Osteoblast (primary cell): ENCODE measurements at regions not wholly inside any gene's neighbourhood (a gene's known extent, or its start where the extent isn't known, plus 50 kb on each side); places are given as distances from the start of the nearest gene placed in this dataset.

Experiments
- DNase-seq: peaks from one replicate; pipeline ENCODE4 v3.0.0; 2011; ENCODE audit warnings: low spot score, mixed read lengths; ENCODE audit not compliant: insufficient read length; ENCODE audit errors: missing footprints
- H2AFZ ChIP-seq: 2 replicates; pipeline ENCODE4 v1.6.0; 2011; ENCODE audit warnings: mild to moderate bottlenecking, low read length
- H3K27ac ChIP-seq: 2 replicates; pipeline ENCODE4 v1.5.1; 2011; ENCODE audit warnings: mild to moderate bottlenecking, low read depth, low read length, moderate library complexity
- H3K27me3 ChIP-seq: 2 replicates; pipeline ENCODE4 v1.6.0; 2012; ENCODE audit warnings: mild to moderate bottlenecking, control low read depth, inconsistent platforms, low read length, moderate library complexity; ENCODE audit not compliant: insufficient read depth
- H3K36me3 ChIP-seq: 2 replicates; pipeline ENCODE4 v1.5.1; 2011; ENCODE audit warnings: mild to moderate bottlenecking, low read length, control low read depth, moderate library complexity; ENCODE audit not compliant: insufficient read depth
- H3K4me1 ChIP-seq: 2 replicates; pipeline ENCODE4 v1.5.1; 2011; ENCODE audit warnings: mild to moderate bottlenecking, low read length, control low read depth, moderate library complexity; ENCODE audit not compliant: insufficient read depth
- H3K4me2 ChIP-seq: 2 replicates; pipeline ENCODE4 v1.6.0; 2011; ENCODE audit warnings: mild to moderate bottlenecking, low read length; ENCODE audit not compliant: insufficient read depth
- H3K4me3 ChIP-seq: fragments of 200-600 bp; sonication (generic); 3 replicates; pipeline ENCODE4 v1.5.1; 2012; ENCODE audit warnings: mild to moderate bottlenecking, low read length, inconsistent platforms; ENCODE audit not compliant: insufficient read depth
- H3K79me2 ChIP-seq: 2 replicates; pipeline ENCODE4 v1.6.0; 2012; ENCODE audit warnings: mild to moderate bottlenecking, low read length, control low read depth, inconsistent platforms; ENCODE audit not compliant: insufficient read depth
- H3K9me3 ChIP-seq: 2 replicates; pipeline ENCODE4 v1.5.1; 2011; ENCODE audit warnings: low read depth, low read length, control low read depth
- H4K20me1 ChIP-seq: 2 replicates; pipeline ENCODE4 v1.6.0; 2012; ENCODE audit warnings: mild to moderate bottlenecking, low read length, control low read depth; ENCODE audit not compliant: insufficient read depth
- TF ChIP-seq, protein P1 (sequence below): IDR thresholded peaks from 2 replicates; pipeline ENCODE4 v1.5.1; 2011; ENCODE audit warnings: mild to moderate bottlenecking, low read depth, low read length, moderate library complexity; ENCODE audit errors: extremely low read depth

DNA sequence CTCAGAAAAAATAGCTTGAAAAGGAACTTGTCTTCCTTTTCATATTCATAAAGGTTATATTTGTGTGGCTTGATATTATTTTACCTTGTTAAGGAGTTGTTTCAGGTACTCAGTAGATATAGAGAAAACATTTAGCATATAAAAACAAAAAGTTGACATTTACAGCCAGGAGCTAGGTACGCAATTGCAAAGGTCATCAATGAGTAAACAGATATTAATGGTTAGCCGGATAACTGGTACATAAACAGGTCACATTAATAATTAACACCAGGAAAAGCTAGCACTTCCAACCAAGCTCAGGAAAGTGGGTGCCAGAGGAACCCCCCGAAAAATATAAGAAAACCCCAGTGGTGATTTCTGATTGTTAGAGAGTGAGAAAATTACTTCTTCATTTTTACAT lies 146.6 kb upstream of the NR2F2 start:
- TF ChIP-seq, protein P1, sequence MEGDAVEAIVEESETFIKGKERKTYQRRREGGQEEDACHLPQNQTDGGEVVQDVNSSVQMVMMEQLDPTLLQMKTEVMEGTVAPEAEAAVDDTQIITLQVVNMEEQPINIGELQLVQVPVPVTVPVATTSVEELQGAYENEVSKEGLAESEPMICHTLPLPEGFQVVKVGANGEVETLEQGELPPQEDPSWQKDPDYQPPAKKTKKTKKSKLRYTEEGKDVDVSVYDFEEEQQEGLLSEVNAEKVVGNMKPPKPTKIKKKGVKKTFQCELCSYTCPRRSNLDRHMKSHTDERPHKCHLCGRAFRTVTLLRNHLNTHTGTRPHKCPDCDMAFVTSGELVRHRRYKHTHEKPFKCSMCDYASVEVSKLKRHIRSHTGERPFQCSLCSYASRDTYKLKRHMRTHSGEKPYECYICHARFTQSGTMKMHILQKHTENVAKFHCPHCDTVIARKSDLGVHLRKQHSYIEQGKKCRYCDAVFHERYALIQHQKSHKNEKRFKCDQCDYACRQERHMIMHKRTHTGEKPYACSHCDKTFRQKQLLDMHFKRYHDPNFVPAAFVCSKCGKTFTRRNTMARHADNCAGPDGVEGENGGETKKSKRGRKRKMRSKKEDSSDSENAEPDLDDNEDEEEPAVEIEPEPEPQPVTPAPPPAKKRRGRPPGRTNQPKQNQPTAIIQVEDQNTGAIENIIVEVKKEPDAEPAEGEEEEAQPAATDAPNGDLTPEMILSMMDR, result no peak
- Histone ChIP-seq H3K4me3 (no peak overlapping the region), H3K27me3 (no peaks in the 10 kb centered on the region), H2AFZ (no peak overlapping the region), H3K27ac (no peak overlapping the region), H3K4me2 (no peak overlapping the region), H3K79me2 (no peaks in the 10 kb centered on the region), H4K20me1 (no peaks in the 10 kb centered on the region), H3K9me3 (no peaks in the 10 kb centered on the region), H3K4me1 (peaks cover 6% of the 10 kb centered on the region), H3K36me3 (no peaks in the 10 kb centered on the region)
- DNase-seq, result peak; percentile 14

GRCh38 chr15:96184297-96184696 lies 146.2 kb upstream of the NR2F2 start:
- no peaks in the 10 kb centered on the region for H3K36me3 ChIP-seq
- H3K27me3 ChIP-seq, result no peaks in the 10 kb centered on the region
- no peak overlapping the region for H2AFZ ChIP-seq
- TF ChIP-seq, protein P1, result no peak
- no peak overlapping the region for H3K4me2 ChIP-seq
- H4K20me1 ChIP-seq, result no peaks in the 10 kb centered on the region
- H3K27ac ChIP-seq, result no peak overlapping the region
- H3K4me3 ChIP-seq, result no peak overlapping the region
- H3K4me1 ChIP-seq, result peaks cover 6% of the 10 kb centered on the region
- no peaks in the 10 kb centered on the region for H3K9me3 ChIP-seq
- no peak for DNase-seq
- H3K79me2 ChIP-seq, result no peaks in the 10 kb centered on the region

DNA sequence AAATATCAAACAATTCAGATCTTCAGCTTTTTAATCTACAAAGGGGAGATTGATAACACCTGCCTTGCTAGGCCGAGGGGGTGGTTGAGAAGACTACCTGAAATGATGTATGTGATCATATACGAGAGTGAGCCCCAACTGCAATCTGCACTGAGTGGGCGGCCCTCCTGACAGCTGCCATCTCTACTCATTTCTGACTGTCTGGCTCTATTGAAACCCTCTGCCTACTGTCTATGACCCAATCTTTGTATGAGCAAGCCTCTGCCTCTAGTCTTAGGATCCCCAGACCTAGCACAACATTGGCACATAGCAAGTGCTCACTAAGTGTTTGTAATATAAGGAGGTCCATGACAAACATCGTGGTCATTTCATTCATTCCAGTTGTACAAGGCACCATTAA lies 144.4 kb upstream of the NR2F2 start:
- Histone ChIP-seq H3K79me2 (no peaks in the 10 kb centered on the region), H3K27ac (no peak overlapping the region), H3K4me2 (no peak overlapping the region), H2AFZ (no peak overlapping the region), H3K4me3 (no peak overlapping the region), H3K27me3 (no peaks in the 10 kb centered on the region), H4K20me1 (no peaks in the 10 kb centered on the region), H3K4me1 (peaks cover 6% of the 10 kb centered on the region), H3K36me3 (no peaks in the 10 kb centered on the region), H3K9me3 (no peaks in the 10 kb centered on the region)
- DNase-seq, result no peak
- TF ChIP-seq, protein P1, result no peak

DNA sequence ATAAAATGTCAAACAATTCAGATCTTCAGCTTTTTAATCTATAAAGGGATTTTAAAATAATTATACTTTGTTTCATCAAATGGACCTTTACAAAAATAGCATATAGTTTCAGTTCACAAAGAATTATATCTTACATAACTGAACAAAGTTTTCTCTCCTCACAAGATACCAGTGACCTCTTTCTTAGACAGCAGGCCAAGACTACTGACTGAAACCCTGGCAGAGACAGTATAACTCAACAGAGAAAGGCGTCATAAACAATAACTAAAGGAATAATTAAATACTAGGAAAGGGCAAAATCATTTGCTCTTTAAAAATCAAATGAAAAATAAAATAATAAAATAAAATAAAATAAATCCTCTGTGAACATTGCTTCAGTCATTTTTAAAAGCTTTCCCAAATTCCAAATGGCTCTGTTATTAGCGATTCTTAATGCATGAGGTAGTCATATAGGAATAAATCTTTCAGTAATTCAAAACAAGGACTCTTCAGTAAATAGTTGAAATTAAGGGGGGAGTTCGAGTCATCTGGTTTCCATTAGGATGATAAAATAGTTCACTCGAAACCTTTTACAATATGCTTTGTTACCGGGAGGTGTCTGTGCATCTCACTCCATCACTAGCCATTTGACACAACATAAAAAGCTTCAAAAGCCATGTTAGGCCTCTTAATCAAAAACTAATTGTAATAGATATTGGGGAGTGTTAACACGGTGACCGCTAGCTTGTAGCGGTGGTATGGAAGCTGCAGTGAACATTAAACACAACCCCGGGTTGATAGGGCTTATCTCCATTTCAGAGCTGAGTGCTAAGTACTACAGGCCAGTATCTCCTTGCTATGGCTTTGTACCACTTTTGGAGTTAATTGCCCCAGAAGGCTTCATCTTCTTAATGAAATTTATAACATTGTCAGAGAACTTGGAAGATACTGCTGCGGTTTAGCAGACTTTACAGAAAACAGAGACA lies 142.9 kb upstream of the NR2F2 start:
- no peak overlapping the region for H3K27ac ChIP-seq
- H3K9me3 ChIP-seq, result no peaks in the 10 kb centered on the region
- peak; percentile 8 for DNase-seq
- no peaks in the 10 kb centered on the region for H3K27me3 ChIP-seq
- H4K20me1 ChIP-seq, result no peaks in the 10 kb centered on the region
- no peak overlapping the region for H2AFZ ChIP-seq
- H3K4me2 ChIP-seq, result no peak overlapping the region
- no peaks in the 10 kb centered on the region for H3K4me1 ChIP-seq
- TF ChIP-seq, protein P1, result no peak
- no peak overlapping the region for H3K4me3 ChIP-seq
- no peaks in the 10 kb centered on the region for H3K79me2 ChIP-seq
- no peaks in the 10 kb centered on the region for H3K36me3 ChIP-seq
